H9 (cell line): ENCODE measurements at regions not wholly inside any gene's neighbourhood (a gene's known extent, or its start where the extent isn't known, plus 50 kb on each side); places are given as distances from the start of the nearest gene placed in this dataset.

Source experiments
- DNase-seq: peaks from one replicate; pipeline ENCODE4 v3.0.0-alpha.2; 2017
- H2AFZ ChIP-seq: one replicate; pipeline ENCODE4 v1.6.1; 2013; ENCODE audit warnings: mild to moderate bottlenecking, low read length, control low read depth, moderate library complexity
- H2AK5ac ChIP-seq: 2 replicates; pipeline ENCODE4 v1.6.1; 2013; ENCODE audit warnings: low read length, control low read depth, mixed read lengths; ENCODE audit not compliant: insufficient read length
- H2BK120ac ChIP-seq: one replicate; pipeline ENCODE4 v1.6.1; 2013; ENCODE audit warnings: low read depth, mild to moderate bottlenecking, low read length, control low read depth, inconsistent platforms; ENCODE audit not compliant: poor library complexity, severe bottlenecking
- H2BK12ac ChIP-seq: 2 replicates; pipeline ENCODE4 v1.6.1; 2013; ENCODE audit warnings: low read length, control low read depth, mixed read lengths, low read depth; ENCODE audit not compliant: insufficient read length
- H2BK15ac ChIP-seq: 2 replicates; pipeline ENCODE4 v1.6.1; 2013; ENCODE audit warnings: low read depth, low read length, control low read depth
- H2BK20ac ChIP-seq: one replicate; pipeline ENCODE4 v1.6.1; 2013; ENCODE audit warnings: low read depth, mild to moderate bottlenecking, low read length, control low read depth, inconsistent platforms; ENCODE audit not compliant: poor library complexity, severe bottlenecking
- H2BK5ac ChIP-seq: 2 replicates; pipeline ENCODE4 v1.6.1; 2013; ENCODE audit warnings: low read length, control low read depth, mixed read lengths; ENCODE audit not compliant: insufficient read length
- H3K14ac ChIP-seq: 2 replicates; pipeline ENCODE4 v1.6.1; 2013; ENCODE audit warnings: low read length, control low read depth; ENCODE audit not compliant: insufficient read depth
- H3K18ac ChIP-seq: 2 replicates; pipeline ENCODE4 v1.6.1; 2013; ENCODE audit warnings: low read depth, mild to moderate bottlenecking, mixed read lengths, low read length, control low read depth; ENCODE audit not compliant: insufficient read length
- H3K23ac ChIP-seq: 2 replicates; pipeline ENCODE4 v1.6.1; 2013; ENCODE audit warnings: low read length, control low read depth, mixed read lengths, low read depth; ENCODE audit not compliant: insufficient read length
- H3K23me2 ChIP-seq: 2 replicates; pipeline ENCODE4 v1.6.1; 2013; ENCODE audit warnings: low read depth, mild to moderate bottlenecking, mixed read lengths, low read length, control low read depth; ENCODE audit not compliant: insufficient read length, poor library complexity, severe bottlenecking
- H3K27ac ChIP-seq: 2 replicates; pipeline ENCODE4 v1.5.1; 2013; ENCODE audit warnings: low read length, control low read depth, mixed read lengths, low read depth; ENCODE audit not compliant: insufficient read length
- H3K27me3 ChIP-seq: 2 replicates; pipeline ENCODE4 v1.6.1; 2013; ENCODE audit warnings: low read length, control low read depth, inconsistent platforms; ENCODE audit not compliant: insufficient read depth
- H3K4ac ChIP-seq: 2 replicates; pipeline ENCODE4 v1.6.1; 2013; ENCODE audit warnings: low read depth, mild to moderate bottlenecking, control low read depth, inconsistent platforms, low read length, moderate library complexity
- H3K4me1 ChIP-seq: 2 replicates; pipeline ENCODE4 v1.6.1; 2013; ENCODE audit warnings: low read length, control low read depth, inconsistent platforms; ENCODE audit not compliant: insufficient read depth
- H3K4me2 ChIP-seq: 2 replicates; pipeline ENCODE4 v1.6.1; 2013; ENCODE audit warnings: low read length, control low read depth, mixed read lengths; ENCODE audit not compliant: insufficient read length, insufficient read depth
- H3K56ac ChIP-seq: 2 replicates; pipeline ENCODE4 v1.6.1; 2013; ENCODE audit warnings: low read depth, mild to moderate bottlenecking, mixed read lengths, low read length, control low read depth; ENCODE audit not compliant: insufficient read length
- H3K79me1 ChIP-seq: 2 replicates; pipeline ENCODE4 v1.6.1; 2013; ENCODE audit warnings: low read depth, mild to moderate bottlenecking, moderate library complexity, low read length, control low read depth, inconsistent platforms; ENCODE audit not compliant: insufficient read depth, poor library complexity, severe bottlenecking
- H3K79me2 ChIP-seq: 2 replicates; pipeline ENCODE4 v1.6.1; 2013; ENCODE audit warnings: low read length, control low read depth, inconsistent platforms; ENCODE audit not compliant: insufficient read depth
- H3K9ac ChIP-seq: 2 replicates; pipeline ENCODE4 v1.6.1; 2013; ENCODE audit warnings: low read length, control low read depth, mixed read lengths; ENCODE audit not compliant: insufficient read length; ENCODE audit errors: extremely low read depth
- H3K9me3 ChIP-seq: one replicate; pipeline ENCODE4 v1.6.1; 2013; ENCODE audit warnings: low read depth, low read length, inconsistent platforms; ENCODE audit not compliant: control insufficient read depth
- H3T11ph ChIP-seq: one replicate; pipeline ENCODE4 v1.6.1; 2013; ENCODE audit warnings: mild to moderate bottlenecking, low read length, control low read depth, inconsistent platforms
- H4K20me1 ChIP-seq: one replicate; pipeline ENCODE4 v1.6.1; 2013; ENCODE audit not compliant: control insufficient read depth, insufficient read length, insufficient read depth
- H4K5ac ChIP-seq: 2 replicates; pipeline ENCODE4 v1.6.1; 2013; ENCODE audit warnings: low read depth, mild to moderate bottlenecking, mixed read lengths, low read length, control low read depth; ENCODE audit not compliant: insufficient read length
- H4K8ac ChIP-seq: replicated peaks from 2 replicates; pipeline ENCODE4 v1.6.1; 2013; ENCODE audit warnings: low read length, control low read depth, mixed read lengths, low read depth; ENCODE audit not compliant: insufficient read length
- H4K91ac ChIP-seq: 2 replicates; pipeline ENCODE4 v1.6.1; 2013; ENCODE audit warnings: low read depth, mild to moderate bottlenecking, moderate library complexity, mixed read lengths, low read length, control low read depth; ENCODE audit not compliant: insufficient read length
- H3K27ac Mint-ChIP-seq, 3 experiments: 2 replicates in 2 of 3; 3 replicates in 1 of 3; pipeline ENCODE4 v1.8.0; 2020 to 2021; ENCODE audit warnings: mixed read lengths in 3 of 3, mild to moderate bottlenecking in 1 of 3, moderate library complexity in 1 of 3
- H3K27me3 Mint-ChIP-seq: 2 replicates; pipeline ENCODE4 v1.8.0; 2021; ENCODE audit warnings: low read depth, mild to moderate bottlenecking, moderate library complexity, mixed read lengths
- H3K36me3 Mint-ChIP-seq, 3 experiments: 2 replicates in 2 of 3; 3 replicates in 1 of 3; pipeline ENCODE4 v1.8.0; 2020 to 2021; ENCODE audit warnings: low read depth in 3 of 3, mixed read lengths in 3 of 3; ENCODE audit not compliant: insufficient read depth in 1 of 3
- H3K4me1 Mint-ChIP-seq, 2 experiments: 2 replicates each; pipeline ENCODE4 v1.8.0; 2020; ENCODE audit warnings: mixed read lengths in 2 of 2
- H3K4me3 Mint-ChIP-seq, 2 experiments: 2 replicates in 1 of 2; 3 replicates in 1 of 2; pipeline ENCODE4 v1.8.0; 2020 to 2021; ENCODE audit warnings: mild to moderate bottlenecking in 2 of 2, mixed read lengths in 2 of 2, moderate library complexity in 1 of 2
- H3K9me3 Mint-ChIP-seq, 2 experiments: 2 replicates in 1 of 2; 3 replicates in 1 of 2; pipeline ENCODE4 v1.8.0; 2020; ENCODE audit warnings: mild to moderate bottlenecking in 2 of 2, mixed read lengths in 2 of 2, moderate library complexity in 1 of 2
- WGBS: extraction: QIAGEN DNeasy Blood & Tissue Kit; methylation state at CpG from one replicate; pipeline ENCODE4 v1.1.7; 2013; ENCODE audit warnings: missing lambda C conversion rate, low lambda C conversion rate, mixed read lengths; ENCODE audit not compliant: insufficient read length; ENCODE audit errors: extremely low coverage; 5-methylcytosine and 5-hydroxymethylcytosine counted together
- TF ChIP-seq, protein P1 (sequence below): fragments of 200-600 bp; sonication (generic); conservative IDR thresholded peaks from 3 replicates; pipeline ENCODE4 v1.8.0; 2021; ENCODE audit warnings: antibody characterized with exemption, mild to moderate bottlenecking

DNA sequence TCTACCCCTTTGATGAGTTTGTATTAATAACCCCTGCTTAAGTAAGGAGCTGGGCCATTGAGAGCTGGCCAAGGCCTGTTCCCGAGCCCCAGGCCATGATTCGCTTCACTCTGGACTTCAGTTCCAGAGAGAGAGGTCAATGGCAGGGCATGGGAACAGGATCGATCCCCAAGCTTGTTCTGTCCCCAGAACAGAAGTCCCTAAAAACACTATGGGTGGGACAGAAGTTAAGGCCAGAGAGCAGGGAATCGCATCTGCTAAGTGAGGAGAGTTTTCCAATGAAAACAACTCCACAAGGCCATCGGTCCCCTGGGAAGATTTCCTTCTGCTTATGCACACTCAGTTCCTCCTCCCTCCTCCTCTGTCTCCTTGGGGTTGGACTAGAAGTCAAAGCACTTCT, 159.6 kb downstream of the LSM5 start:
- no peaks in the 10 kb centered on the region for H4K20me1 ChIP-seq
- H3K4ac ChIP-seq, result no peak overlapping the region
- H3K27ac ChIP-seq, result no peak overlapping the region
- no peak overlapping the region for H2BK12ac ChIP-seq
- no peak overlapping the region for H3K4me3 Mint-ChIP-seq
- no peaks in the 10 kb centered on the region; the same call in 1 of the 2 replicates for H3K27me3 ChIP-seq
- peak overlapping the region in 1 of 3 experiments; percentile 32; a peak in 1 of 7 replicates for H3K27ac Mint-ChIP-seq
- H3K79me1 ChIP-seq, result no peaks in the 10 kb centered on the region
- H3K14ac ChIP-seq, result no peak overlapping the region
- H3K18ac ChIP-seq, result no peak overlapping the region
- no peaks in the 10 kb centered on the region for H3K4me1 Mint-ChIP-seq
- H2BK5ac ChIP-seq, result no peak overlapping the region
- no peak for DNase-seq
- no peak overlapping the region for H3K56ac ChIP-seq
- no peak overlapping the region for H3K4me2 ChIP-seq
- H3K79me2 ChIP-seq, result no peaks in the 10 kb centered on the region
- WGBS, result no CpG with 5 or more reads among the region's 5 CpGs
- H3K23me2 ChIP-seq, result no peaks in the 10 kb centered on the region
- H2BK15ac ChIP-seq, result no peak overlapping the region
- H3K23ac ChIP-seq, result no peak overlapping the region
- no peaks in the 10 kb centered on the region for H3K4me1 ChIP-seq
- no peaks in the 10 kb centered on the region for H3K9me3 ChIP-seq
- H2AK5ac ChIP-seq, result no peak overlapping the region
- H2BK120ac ChIP-seq, result no peak overlapping the region
- H3K9me3 Mint-ChIP-seq, result peaks cover 6 to 9% of the 10 kb centered on the region in 2 experiments; a peak in 4 of 5 replicates
- H3K36me3 Mint-ChIP-seq, result peaks cover 0 to 2% (median 0%) of the 10 kb centered on the region in 3 experiments; a peak in 2 of 7 replicates
- H4K8ac ChIP-seq, result no peak overlapping the region
- peaks cover 9% of the 10 kb centered on the region for H3K27me3 Mint-ChIP-seq
- H2BK20ac ChIP-seq, result no peak overlapping the region
- H4K5ac ChIP-seq, result no peak overlapping the region
- TF ChIP-seq, protein P1, sequence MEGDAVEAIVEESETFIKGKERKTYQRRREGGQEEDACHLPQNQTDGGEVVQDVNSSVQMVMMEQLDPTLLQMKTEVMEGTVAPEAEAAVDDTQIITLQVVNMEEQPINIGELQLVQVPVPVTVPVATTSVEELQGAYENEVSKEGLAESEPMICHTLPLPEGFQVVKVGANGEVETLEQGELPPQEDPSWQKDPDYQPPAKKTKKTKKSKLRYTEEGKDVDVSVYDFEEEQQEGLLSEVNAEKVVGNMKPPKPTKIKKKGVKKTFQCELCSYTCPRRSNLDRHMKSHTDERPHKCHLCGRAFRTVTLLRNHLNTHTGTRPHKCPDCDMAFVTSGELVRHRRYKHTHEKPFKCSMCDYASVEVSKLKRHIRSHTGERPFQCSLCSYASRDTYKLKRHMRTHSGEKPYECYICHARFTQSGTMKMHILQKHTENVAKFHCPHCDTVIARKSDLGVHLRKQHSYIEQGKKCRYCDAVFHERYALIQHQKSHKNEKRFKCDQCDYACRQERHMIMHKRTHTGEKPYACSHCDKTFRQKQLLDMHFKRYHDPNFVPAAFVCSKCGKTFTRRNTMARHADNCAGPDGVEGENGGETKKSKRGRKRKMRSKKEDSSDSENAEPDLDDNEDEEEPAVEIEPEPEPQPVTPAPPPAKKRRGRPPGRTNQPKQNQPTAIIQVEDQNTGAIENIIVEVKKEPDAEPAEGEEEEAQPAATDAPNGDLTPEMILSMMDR, result no peak
- H3T11ph ChIP-seq, result no peak overlapping the region
- H4K91ac ChIP-seq, result no peak overlapping the region
- no peak overlapping the region for H3K9ac ChIP-seq
- H2AFZ ChIP-seq, result no peak overlapping the region
